Tibial nerve (tissue), 4 donors: ENCODE measurements at regions not wholly inside any gene's neighbourhood (a gene's known extent, or its start where the extent isn't known, plus 50 kb on each side); places are given as distances from the start of the nearest gene placed in this dataset.

Experiments used
- CTCF ChIP-seq, 5 experiments: fragments of 200-600 bp in 3 of 5; fragments of 450-650 bp in 2 of 5; sonication (generic) in 3 of 5; IDR thresholded peaks; one replicate each; pipeline ENCODE4 v1.5.1; 2016 to 2019; ENCODE audit warnings: antibody characterized with exemption in 5 of 5, mild to moderate bottlenecking in 3 of 5, moderate library complexity in 2 of 5
- EP300 ChIP-seq, 2 donors: sonication (generic); formaldehyde crosslinking; IDR thresholded peaks; one replicate each; pipeline ENCODE4 v1.6.1; 2017; ENCODE audit warnings: antibody characterized with exemption in 2 of 2, mild to moderate bottlenecking in 1 of 2

- TF ChIP-seq CTCF (IDR thresholded peaks at IDR 0.05), result no peak
- TF ChIP-seq EP300 (IDR thresholded peaks at IDR 0.05), result no peak
These were observed 661.5 kb upstream of the LINC00305 start for GRCh38 chr18:64810354-64810753.
